HepG2 (cell line): ENCODE measurements at regions not wholly inside any gene's neighbourhood (a gene's known extent, or its start where the extent isn't known, plus 50 kb on each side); places are given as distances from the start of the nearest gene placed in this dataset.

Source experiments
- ATAC-seq: fragments of 200-7000 bp; cut with Tn5 transposase; 3 replicates; pipeline ENCODE4 v1.9.1; 2020; ENCODE audit warnings: mild to moderate bottlenecking, moderate library complexity
- BruUV-seq: library from RNA; stranded (reverse); fragments of 400-500 nt; replicated peaks from 2 replicates; lab custom pipeline; 2021; lab: Mats Ljungman, UMichigan
- CTCF ChIA-PET: fragments of 300-600 bp; formaldehyde crosslinking; extraction: SDS; loops from one replicate; lab custom pipeline; 2021; ENCODE audit warnings: low total read pairs, inconsistent platforms, low intra/inter-chr PET ratio; lab: Yijun Ruan, JAX
- POLR2A ChIA-PET: fragments of 350-600 bp; sonication (Branson Sonifier 250); formaldehyde crosslinking; loops from one replicate; lab custom pipeline; 2020; ENCODE audit warnings: antibody characterized with exemption, inconsistent platforms; lab: Yijun Ruan, JAX
- DNase-seq: peaks from one replicate; pipeline ENCODE4 v3.0.0-alpha.2; 2015; ENCODE audit warnings: low spot score
- FAIRE-seq: peaks from 3 replicates; lab custom pipeline; 2011; peaks lifted over from hg19 to GRCh38; lab: Jason Lieb, UNC
- H2AFZ ChIP-seq: one replicate; pipeline ENCODE4 v1.6.1; 2011; ENCODE audit warnings: low read length, inconsistent platforms
- H3K27ac ChIP-seq: fragments of 300-600 bp; 3 replicates; pipeline ENCODE4 v1.8.0; 2011; ENCODE audit warnings: mixed run types, mild to moderate bottlenecking, mixed read lengths, low read length, inconsistent platforms; ENCODE audit not compliant: insufficient read depth; ENCODE audit errors: extremely low read length
- H3K27me3 ChIP-seq, 2 experiments: fragments of 200-600 bp in 1 of 2; 2 replicates in 1 of 2; 3 replicates in 1 of 2; pipeline versions ENCODE4 v1.6.0 to v1.8.0; 2011; ENCODE audit warnings: low read length in 2 of 2, mild to moderate bottlenecking in 2 of 2, moderate library complexity in 2 of 2, inconsistent platforms in 1 of 2; ENCODE audit not compliant: insufficient read depth in 2 of 2, control insufficient read depth in 1 of 2
- H3K36me3 ChIP-seq, 2 experiments: fragments of 200-600 bp in 1 of 2; replicated peaks in 1 of 2; 2 replicates in 1 of 2; 3 replicates in 1 of 2; pipeline versions ENCODE4 v1.5.1 to v1.8.0; 2011; ENCODE audit warnings: low read length in 2 of 2, inconsistent platforms in 1 of 2; ENCODE audit not compliant: insufficient read depth in 2 of 2, control insufficient read depth in 1 of 2
- H3K4me1 ChIP-seq: 2 replicates; pipeline ENCODE4 v1.5.1; 2012; ENCODE audit warnings: low read length, inconsistent platforms; ENCODE audit not compliant: insufficient read depth
- H3K4me2 ChIP-seq: 2 replicates; pipeline ENCODE4 v1.6.0; 2011; ENCODE audit warnings: low read depth, low read length, inconsistent platforms
- H3K4me3 ChIP-seq, 3 experiments: fragments of 200-600 bp in 1 of 3; sonication (generic), shearing (Covaris generic) in 1 of 3; replicated peaks in 1 of 3; 2 replicates each; pipeline ENCODE4 v1.5.1; 2011 to 2016; ENCODE audit warnings: low read length in 3 of 3, inconsistent platforms in 2 of 3, low read depth in 2 of 3, mild to moderate bottlenecking in 2 of 3, control low read depth in 1 of 3, mixed read lengths in 1 of 3; ENCODE audit not compliant: insufficient read depth in 1 of 3
- H3K79me2 ChIP-seq: one replicate; pipeline ENCODE4 v1.6.1; 2011; ENCODE audit warnings: low read length, inconsistent platforms; ENCODE audit not compliant: insufficient read depth
- H3K9ac ChIP-seq: 2 replicates; pipeline ENCODE4 v1.6.0; 2011; ENCODE audit warnings: mild to moderate bottlenecking, low read depth, low read length, inconsistent platforms; ENCODE audit not compliant: insufficient read depth
- H3K9me3 ChIP-seq: 2 replicates; pipeline ENCODE4 v1.5.1; 2012; ENCODE audit warnings: mild to moderate bottlenecking, low read length
- H4K20me1 ChIP-seq: 2 replicates; pipeline ENCODE4 v1.6.0; 2011; ENCODE audit warnings: inconsistent platforms, mild to moderate bottlenecking, low read length, moderate library complexity; ENCODE audit not compliant: insufficient read depth
- DPF2 ChIP-seq: sonication (generic); formaldehyde crosslinking; IDR thresholded peaks from 2 replicates; pipeline ENCODE4 v1.4.0; 2020; ENCODE audit warnings: mild to moderate bottlenecking, low read depth, missing genetic modification reagents, borderline replicate concordance
- FOSL2 ChIP-seq: sonication (generic); formaldehyde crosslinking; IDR thresholded peaks from 2 replicates; pipeline ENCODE4 v1.4.0; 2020; ENCODE audit warnings: missing genetic modification reagents
- FOXC1 ChIP-seq: sonication (generic); formaldehyde crosslinking; IDR thresholded peaks from 2 replicates; pipeline ENCODE4 v1.8.0; 2022; ENCODE audit warnings: mild to moderate bottlenecking, missing genetic modification reagents, borderline replicate concordance
- FOXK2 ChIP-seq: fragments of 450-650 bp; IDR thresholded peaks from 2 replicates; pipeline ENCODE4 v1.6.1; 2016
- GLI4 ChIP-seq: sonication (generic); formaldehyde crosslinking; IDR thresholded peaks from 2 replicates; pipeline ENCODE4 v1.5.1; 2020; ENCODE audit warnings: missing genetic modification reagents, mild to moderate bottlenecking, moderate library complexity, borderline replicate concordance
- HOXA3 ChIP-seq: sonication (generic); formaldehyde crosslinking; IDR thresholded peaks from 2 replicates; pipeline ENCODE4 v1.5.0; 2020; ENCODE audit warnings: missing genetic modification reagents
- IKZF4 ChIP-seq: sonication (generic); formaldehyde crosslinking; IDR thresholded peaks from 2 replicates; pipeline ENCODE4 v1.5.1; 2020; ENCODE audit warnings: borderline replicate concordance, mild to moderate bottlenecking, low read depth, missing genetic modification reagents; ENCODE audit errors: not compliant biosample characterization
- KDM4B ChIP-seq: sonication (generic); formaldehyde crosslinking; IDR thresholded peaks from 2 replicates; pipeline ENCODE4 v1.4.0; 2020; ENCODE audit warnings: missing genetic modification reagents
- POLR2A ChIP-seq, 2 experiments: IDR thresholded peaks; 2 replicates each; pipeline ENCODE4 v1.6.1; 2011; ENCODE audit warnings: low read depth in 2 of 2, low read length in 2 of 2, mild to moderate bottlenecking in 1 of 2, moderate library complexity in 1 of 2; ENCODE audit not compliant: insufficient read depth in 1 of 2
- SALL2 ChIP-seq: sonication (generic); formaldehyde crosslinking; IDR thresholded peaks from 2 replicates; pipeline ENCODE4 v1.8.1; 2023; ENCODE audit warnings: mild to moderate bottlenecking, missing genetic modification reagents, inconsistent platforms
- SMAD1 ChIP-seq: sonication (generic); formaldehyde crosslinking; IDR thresholded peaks from 2 replicates; pipeline ENCODE4 v1.4.0; 2020; ENCODE audit warnings: missing genetic modification reagents, low read depth, mild to moderate bottlenecking, borderline replicate concordance
- SP4 ChIP-seq: sonication (generic); formaldehyde crosslinking; IDR thresholded peaks from 2 replicates; pipeline ENCODE4 v1.8.1; 2023; ENCODE audit warnings: mild to moderate bottlenecking, missing genetic modification reagents
- STAG1 ChIP-seq: sonication (generic); formaldehyde crosslinking; IDR thresholded peaks from 2 replicates; pipeline ENCODE4 v1.4.0; 2020; ENCODE audit warnings: missing genetic modification reagents
- ZNF33B ChIP-seq: sonication (generic); formaldehyde crosslinking; IDR thresholded peaks from 2 replicates; pipeline ENCODE4 v1.5.1; 2020; ENCODE audit warnings: mild to moderate bottlenecking, missing genetic modification reagents
- ZNF501 ChIP-seq: sonication (generic); formaldehyde crosslinking; IDR thresholded peaks from 2 replicates; pipeline ENCODE4 v1.5.1; 2020; ENCODE audit warnings: mild to moderate bottlenecking, moderate library complexity, missing genetic modification reagents
- ZNF562 ChIP-seq: sonication (generic); formaldehyde crosslinking; IDR thresholded peaks from 2 replicates; pipeline ENCODE4 v1.8.0; 2022; ENCODE audit warnings: missing genetic modification reagents, borderline replicate concordance
- ZSCAN25 ChIP-seq: sonication (generic); formaldehyde crosslinking; IDR thresholded peaks from 2 replicates; pipeline ENCODE4 v1.8.0; 2022; ENCODE audit warnings: mild to moderate bottlenecking, missing genetic modification reagents
- WGBS: methylation state at CpG from one replicate; pipeline ENCODE4 v1.1.6; 2017; ENCODE audit warnings: low lambda C conversion rate; 5-methylcytosine and 5-hydroxymethylcytosine counted together
- in situ Hi-C: cut with HindIII; loops from 2 replicates; pipeline ENCODE4 v1.10.0; 2017; ENCODE audit warnings: low pct_unique_long_range_greater_than_20kb; ENCODE audit not compliant: extremely low pct_ligation_motif_present
- intact Hi-C: fragments of 100-400 bp; cut with micrococcal nuclease; formaldehyde crosslinking; loops from one replicate; pipeline ENCODE4 v1.10.0; 2022; ENCODE audit not compliant: unreplicated experiment
- TF ChIP-seq, protein P1 (sequence below): IDR thresholded peaks from 2 replicates; pipeline ENCODE4 v1.6.1; 2016
- TF ChIP-seq, protein P2 (sequence below): sonication (generic); formaldehyde crosslinking; IDR thresholded peaks from 2 replicates; pipeline ENCODE4 v1.4.0; 2020; ENCODE audit warnings: missing genetic modification reagents
- TF ChIP-seq, protein P3 (sequence below): sonication (generic); formaldehyde crosslinking; IDR thresholded peaks from 2 replicates; pipeline ENCODE4 v1.5.0; 2020; ENCODE audit warnings: mild to moderate bottlenecking, low read depth, missing genetic modification reagents, borderline replicate concordance
- TF ChIP-seq, protein P4 (sequence below): sonication (generic); formaldehyde crosslinking; IDR thresholded peaks from 2 replicates; pipeline ENCODE4 v1.5.0; 2020; ENCODE audit warnings: mild to moderate bottlenecking, missing genetic modification reagents

DNA sequence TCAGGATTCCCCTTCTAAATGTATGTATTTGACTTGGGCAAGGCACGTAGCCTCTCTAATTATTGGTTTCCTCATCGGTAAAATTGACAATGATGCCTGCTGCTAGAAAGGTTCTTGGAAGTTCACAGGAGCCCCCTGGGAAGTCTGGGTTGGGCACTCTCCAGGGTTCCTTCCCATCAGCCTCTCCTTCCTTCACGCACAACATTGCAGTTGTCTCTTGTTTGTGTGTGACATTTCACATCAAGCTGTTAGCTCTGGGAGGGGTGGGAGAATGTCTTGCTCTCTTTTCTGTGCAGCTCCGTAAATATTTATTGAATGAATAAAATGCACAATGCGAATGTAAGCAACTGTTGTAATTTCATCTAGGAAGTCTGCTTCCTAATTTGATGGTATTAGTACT, 153.2 kb upstream of the PRICKLE1 start (continued):
- TF ChIP-seq, protein P1, sequence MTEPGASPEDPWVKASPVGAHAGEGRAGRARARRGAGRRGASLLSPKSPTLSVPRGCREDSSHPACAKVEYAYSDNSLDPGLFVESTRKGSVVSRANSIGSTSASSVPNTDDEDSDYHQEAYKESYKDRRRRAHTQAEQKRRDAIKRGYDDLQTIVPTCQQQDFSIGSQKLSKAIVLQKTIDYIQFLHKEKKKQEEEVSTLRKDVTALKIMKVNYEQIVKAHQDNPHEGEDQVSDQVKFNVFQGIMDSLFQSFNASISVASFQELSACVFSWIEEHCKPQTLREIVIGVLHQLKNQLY (CRISPR knock-in tag), result no peak
- TF ChIP-seq FOXK2 (no peak), FOXC1 (CRISPR knock-in tag) (no peak), SMAD1 (CRISPR knock-in tag) (no peak), GLI4 (CRISPR knock-in tag) (no peak), POLR2A (IDR thresholded peaks at IDR 0.05; ENCODE audit: insufficient read depth in 1 of 2, low read depth in 2 of 2, low read length in 2 of 2) (no peak), DPF2 (CRISPR knock-in tag) (no peak), KDM4B (CRISPR knock-in tag) (no peak), ZNF562 (no peak)

GRCh38 chr12:42741771-42742510, 152.4 kb upstream of the PRICKLE1 start:
- Histone ChIP-seq H3K9ac (no peak overlapping the region), H4K20me1 (no peaks in the 10 kb centered on the region), H3K4me3 (no peak overlapping the region), H3K27me3 (no peaks in the 10 kb centered on the region), H3K9me3 (peaks cover 21% of the 10 kb centered on the region), H3K4me1 (no peaks in the 10 kb centered on the region), H3K4me2 (no peak overlapping the region), H3K79me2 (no peaks in the 10 kb centered on the region), H3K36me3 (no peaks in the 10 kb centered on the region), H2AFZ (no peak overlapping the region), H3K27ac (no peak overlapping the region)
- POLR2A ChIA-PET, result no interaction called here
- no TSS peak for BruUV-seq
- in situ Hi-C loops (no loop called here), intact Hi-C loops (no loop called here)
- FAIRE-seq, result no peak
- no peak for ATAC-seq
- DNase-seq, result no peak
- CTCF ChIA-PET, result no interaction called here
- WGBS, result 1% methylated on average over 7 of the region's 7 CpGs
- no peak for TF ChIP-seq ZNF33B (CRISPR knock-in tag)
- TF ChIP-seq SALL2 (CRISPR knock-in tag), result no peak
- TF ChIP-seq, protein P2, sequence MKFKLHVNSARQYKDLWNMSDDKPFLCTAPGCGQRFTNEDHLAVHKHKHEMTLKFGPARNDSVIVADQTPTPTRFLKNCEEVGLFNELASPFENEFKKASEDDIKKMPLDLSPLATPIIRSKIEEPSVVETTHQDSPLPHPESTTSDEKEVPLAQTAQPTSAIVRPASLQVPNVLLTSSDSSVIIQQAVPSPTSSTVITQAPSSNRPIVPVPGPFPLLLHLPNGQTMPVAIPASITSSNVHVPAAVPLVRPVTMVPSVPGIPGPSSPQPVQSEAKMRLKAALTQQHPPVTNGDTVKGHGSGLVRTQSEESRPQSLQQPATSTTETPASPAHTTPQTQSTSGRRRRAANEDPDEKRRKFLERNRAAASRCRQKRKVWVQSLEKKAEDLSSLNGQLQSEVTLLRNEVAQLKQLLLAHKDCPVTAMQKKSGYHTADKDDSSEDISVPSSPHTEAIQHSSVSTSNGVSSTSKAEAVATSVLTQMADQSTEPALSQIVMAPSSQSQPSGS, result no peak
- TF ChIP-seq, protein P3, sequence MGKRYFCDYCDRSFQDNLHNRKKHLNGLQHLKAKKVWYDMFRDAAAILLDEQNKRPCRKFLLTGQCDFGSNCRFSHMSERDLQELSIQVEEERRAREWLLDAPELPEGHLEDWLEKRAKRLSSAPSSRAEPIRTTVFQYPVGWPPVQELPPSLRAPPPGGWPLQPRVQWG (CRISPR knock-in tag), result no peak
- no peak for TF ChIP-seq ZSCAN25 (CRISPR knock-in tag)
- no peak for TF ChIP-seq SP4 (CRISPR knock-in tag)
- TF ChIP-seq HOXA3 (CRISPR knock-in tag), result no peak
- TF ChIP-seq STAG1 (CRISPR knock-in tag), result no peak
- TF ChIP-seq, protein P4, sequence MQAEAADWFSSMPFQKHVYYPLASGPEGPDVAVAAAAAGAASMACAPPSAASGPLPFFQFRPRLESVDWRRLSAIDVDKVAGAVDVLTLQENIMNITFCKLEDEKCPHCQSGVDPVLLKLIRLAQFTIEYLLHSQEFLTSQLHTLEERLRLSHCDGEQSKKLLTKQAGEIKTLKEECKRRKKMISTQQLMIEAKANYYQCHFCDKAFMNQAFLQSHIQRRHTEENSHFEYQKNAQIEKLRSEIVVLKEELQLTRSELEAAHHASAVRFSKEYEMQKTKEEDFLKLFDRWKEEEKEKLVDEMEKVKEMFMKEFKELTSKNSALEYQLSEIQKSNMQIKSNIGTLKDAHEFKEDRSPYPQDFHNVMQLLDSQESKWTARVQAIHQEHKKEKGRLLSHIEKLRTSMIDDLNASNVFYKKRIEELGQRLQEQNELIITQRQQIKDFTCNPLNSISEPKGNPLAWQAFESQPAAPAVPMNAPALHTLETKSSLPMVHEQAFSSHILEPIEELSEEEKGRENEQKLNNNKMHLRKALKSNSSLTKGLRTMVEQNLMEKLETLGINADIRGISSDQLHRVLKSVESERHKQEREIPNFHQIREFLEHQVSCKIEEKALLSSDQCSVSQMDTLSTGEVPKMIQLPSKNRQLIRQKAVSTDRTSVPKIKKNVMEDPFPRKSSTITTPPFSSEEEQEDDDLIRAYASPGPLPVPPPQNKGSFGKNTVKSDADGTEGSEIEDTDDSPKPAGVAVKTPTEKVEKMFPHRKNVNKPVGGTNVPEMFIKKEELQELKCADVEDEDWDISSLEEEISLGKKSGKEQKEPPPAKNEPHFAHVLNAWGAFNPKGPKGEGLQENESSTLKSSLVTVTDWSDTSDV (CRISPR knock-in tag), result no peak
- TF ChIP-seq FOSL2, result no peak
- TF ChIP-seq ZNF501 (CRISPR knock-in tag), result no peak
- no peak for TF ChIP-seq IKZF4 (CRISPR knock-in tag)
